DMS153 treated with DMSO at 0.1 percent for 48 hours (cell line): ENCODE measurements at regions not wholly inside any gene's neighbourhood (a gene's known extent, or its start where the extent isn't known, plus 50 kb on each side); places are given as distances from the start of the nearest gene placed in this dataset.
"Not testable (repeated sequence)": the region's sequence is repeated elsewhere in the genome, so short reads cannot be mapped to it uniquely, and the experiment has no call there.

Experiments
- DNase-seq: peaks from one replicate; lab custom pipeline; 2025; ENCODE audit not compliant: unreplicated experiment; lab: John Stamatoyannopoulos, UW

DNA sequence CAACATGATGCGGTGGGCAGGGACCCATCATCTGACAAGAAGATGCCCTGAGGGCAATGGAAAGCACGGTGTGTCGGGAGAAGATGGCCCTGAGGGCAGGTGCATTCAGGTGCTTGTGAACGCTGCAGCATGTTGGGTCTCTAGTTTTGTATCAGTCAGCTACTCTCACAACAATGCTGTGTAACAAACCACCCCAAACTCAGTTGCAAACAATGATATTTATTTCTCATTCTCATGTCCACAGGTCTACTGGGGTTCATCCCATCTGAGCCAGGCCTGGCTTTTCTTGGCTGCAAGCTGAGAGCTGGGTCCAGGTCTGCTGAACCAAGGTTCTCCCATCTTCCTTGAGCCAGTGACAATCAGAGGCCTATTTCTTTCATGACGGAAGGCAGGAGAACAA is 461.6 kb downstream of the PREX1 start:
- DNase-seq = no peak

DNA sequence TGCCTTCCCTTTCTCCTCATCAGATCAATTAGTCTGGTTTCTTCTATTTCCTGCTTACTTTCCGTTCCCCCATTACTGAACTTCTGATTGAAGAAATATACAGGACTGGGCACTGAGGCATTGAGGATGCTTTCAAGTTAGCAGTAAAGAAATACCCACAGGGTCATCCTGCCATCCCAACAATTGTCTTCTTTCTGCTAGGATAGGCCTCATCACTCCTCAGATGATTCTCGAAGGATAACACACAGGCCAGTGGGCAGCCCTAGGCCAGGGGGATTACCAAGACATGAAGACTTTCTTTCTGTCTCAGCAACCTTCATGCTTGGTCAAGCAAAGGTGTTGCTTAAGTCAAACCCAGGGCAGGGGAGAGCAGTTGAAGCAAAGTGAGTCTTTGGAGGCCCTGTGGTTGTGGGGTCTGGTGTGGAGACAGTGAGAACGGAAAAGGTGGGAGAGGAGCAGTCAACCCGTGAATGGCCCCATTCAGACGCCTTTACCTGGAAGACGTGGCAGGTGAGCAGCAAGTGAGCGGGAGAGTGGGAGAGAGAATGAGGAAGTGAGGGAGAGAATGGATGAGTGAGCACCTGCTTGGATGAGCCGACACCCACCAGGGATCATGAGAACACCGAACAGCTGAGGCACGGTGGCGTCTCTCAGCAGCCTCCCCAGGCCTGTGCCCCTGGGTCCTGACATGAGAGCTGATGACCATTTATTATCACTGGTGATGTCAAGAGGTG is 462.9 kb downstream of the PREX1 start:
- DNase-seq = no peak

DNA sequence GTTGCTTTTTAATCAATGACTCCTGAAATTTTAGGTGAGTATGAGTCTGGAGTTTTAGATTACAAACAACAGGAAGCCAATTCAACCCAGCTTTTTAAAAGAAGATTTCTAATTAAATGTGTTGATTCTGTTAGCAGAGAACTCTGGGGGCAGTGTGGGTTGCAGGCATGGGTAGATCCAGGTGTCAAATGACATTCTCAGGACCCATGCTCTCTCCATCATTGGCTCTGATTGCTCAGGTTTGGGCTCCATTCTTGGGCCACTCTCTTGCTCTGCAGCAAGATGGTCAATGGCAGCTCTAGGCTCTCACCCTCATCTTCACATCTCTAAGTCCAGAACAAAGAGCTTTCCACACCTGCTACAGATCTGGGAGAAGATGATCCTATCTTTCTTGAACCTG is 463.7 kb downstream of the PREX1 start:
- DNase-seq = no peak

DNA sequence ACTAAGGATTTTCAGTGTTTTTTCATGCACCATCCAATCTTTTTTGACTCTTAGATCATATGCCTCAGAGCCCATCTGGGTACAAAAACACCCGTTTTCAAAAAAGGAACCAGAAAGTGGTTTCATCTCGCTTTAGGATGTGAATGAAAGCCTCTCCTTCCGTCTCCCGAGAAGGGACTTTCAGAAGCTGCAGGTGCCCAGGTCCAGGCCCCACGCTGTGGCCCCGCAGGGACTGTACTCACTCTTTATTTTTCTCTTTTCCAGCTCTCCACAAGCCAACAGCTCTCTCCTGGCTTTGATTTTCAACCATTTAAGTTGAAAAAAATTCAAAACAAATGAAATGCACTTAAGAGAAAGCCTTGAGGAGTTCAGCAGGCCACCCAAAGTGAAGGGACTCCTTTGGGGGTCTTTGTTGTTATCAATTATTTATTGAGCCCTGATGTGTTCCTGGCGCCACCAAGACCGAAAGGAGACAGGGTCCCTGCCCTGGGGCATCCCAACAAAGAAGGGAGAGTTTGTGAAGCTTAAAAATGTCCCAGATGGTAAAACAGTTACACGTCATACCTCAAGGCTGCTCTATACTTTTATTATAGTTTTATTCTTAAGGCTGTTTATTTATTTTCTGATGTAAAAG is 467.3 kb downstream of the PREX1 start:
- DNase-seq = no peak

DNA sequence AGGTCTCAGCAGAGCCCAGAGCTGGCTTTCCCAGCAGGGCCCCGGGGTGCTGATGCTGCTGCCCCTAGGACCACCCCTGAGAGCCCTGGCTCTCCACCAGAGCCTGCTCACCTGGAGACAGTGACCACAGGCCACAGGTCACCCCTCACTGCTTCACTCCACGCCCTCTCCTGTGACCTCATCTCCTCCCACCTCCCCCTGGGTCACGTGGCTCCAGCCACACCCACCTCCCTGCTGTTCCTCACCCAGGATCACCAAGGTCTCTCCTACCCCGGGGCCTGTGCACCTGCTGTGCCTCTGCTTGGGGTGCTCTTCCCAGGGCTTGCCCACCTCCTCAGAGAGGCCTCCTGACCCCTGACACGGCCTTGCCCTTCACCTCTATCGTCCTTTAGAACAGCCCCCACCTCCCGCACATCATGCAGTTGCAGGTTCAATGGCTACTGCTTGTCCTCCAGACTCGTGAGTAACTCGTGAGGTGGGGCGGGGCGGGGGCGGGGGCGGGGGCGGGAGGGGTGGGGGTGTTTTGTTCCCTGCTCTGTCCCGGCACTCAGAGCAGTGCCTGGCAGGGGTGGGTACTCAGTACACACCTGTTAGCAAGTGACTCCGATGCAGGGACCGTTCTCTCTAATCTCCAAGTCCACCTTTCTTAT is 468.0 kb downstream of the PREX1 start:
- no peak for DNase-seq

DNA sequence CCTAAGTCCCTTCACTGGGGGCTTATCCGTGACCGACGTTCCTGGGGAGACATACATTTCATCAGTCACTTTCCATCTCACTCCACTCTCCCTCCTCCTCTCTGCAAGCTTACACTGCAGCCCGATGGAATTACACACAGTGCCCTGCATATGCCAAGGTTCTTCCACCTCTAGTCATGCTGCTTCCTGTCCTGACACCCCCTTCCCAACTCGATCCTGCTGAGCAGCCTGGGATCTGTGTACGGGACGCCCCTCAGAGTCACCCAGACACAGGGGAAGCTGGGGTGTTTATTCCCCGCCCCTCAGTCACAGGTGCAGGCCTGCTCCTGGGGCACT is 468.8 kb downstream of the PREX1 start:
- DNase-seq = not testable (repeated sequence)

DNA sequence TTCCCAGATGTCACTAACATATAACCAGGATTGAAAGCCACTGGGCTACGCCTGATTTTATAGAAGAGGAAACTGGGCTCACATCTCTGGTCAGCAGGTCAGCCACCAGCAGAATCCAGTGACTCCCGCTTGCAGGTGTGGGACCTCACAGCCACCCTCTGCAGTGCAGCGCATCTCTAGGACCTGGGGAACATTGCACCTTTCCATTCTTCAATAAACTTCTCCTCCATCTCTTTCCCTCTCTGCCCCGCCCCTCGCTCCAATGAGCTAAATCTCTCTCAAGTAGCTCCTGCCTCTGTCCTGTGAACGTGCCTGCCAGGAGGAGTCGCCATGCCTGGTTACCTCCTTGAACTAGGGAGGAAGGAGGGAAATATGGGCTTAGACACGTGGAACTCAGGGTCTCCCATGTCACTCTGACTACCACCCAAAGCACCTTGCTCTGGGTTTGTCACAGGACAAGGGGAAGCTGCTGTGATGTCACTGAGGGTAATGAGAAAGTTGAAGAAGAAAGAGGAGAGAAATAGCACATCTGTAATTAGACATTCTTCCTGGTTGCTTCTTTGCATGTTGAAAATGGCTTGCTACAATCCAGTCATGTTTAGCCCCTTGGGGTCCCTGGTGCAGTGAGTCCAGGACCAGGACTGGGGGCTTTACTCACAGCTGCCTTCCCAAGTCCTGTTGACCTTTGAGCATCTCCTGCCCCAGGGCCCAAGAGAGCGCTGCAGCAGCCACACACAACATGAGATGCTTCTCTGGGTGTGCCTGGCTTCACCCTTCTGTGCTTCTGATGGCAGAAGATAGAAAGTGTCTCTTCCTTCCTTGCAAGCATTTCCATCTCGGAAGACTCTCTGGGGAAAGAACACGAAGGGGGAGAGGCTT is 469.4 kb downstream of the PREX1 start:
- DNase-seq = no peak

DNA sequence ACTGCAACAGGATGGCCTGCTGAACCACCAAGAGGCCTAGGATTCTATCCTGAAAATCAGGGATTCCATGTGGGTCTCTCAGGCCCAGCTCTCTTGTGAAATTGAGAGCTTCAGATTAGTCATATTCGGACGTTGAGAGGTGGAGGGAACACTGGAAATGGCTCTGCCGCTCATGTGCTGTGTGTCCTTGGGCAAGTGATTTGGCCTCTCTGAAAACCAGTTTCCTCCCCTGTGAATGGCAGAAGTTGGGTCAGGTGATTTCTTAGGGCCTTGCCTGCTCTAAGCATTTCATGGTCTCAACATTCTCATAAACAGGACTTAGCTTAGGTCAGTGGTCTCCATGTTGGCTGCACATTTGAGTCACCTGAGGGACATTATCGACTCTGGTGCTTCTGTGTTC is 470.1 kb downstream of the PREX1 start:
- DNase-seq = no peak

DNA sequence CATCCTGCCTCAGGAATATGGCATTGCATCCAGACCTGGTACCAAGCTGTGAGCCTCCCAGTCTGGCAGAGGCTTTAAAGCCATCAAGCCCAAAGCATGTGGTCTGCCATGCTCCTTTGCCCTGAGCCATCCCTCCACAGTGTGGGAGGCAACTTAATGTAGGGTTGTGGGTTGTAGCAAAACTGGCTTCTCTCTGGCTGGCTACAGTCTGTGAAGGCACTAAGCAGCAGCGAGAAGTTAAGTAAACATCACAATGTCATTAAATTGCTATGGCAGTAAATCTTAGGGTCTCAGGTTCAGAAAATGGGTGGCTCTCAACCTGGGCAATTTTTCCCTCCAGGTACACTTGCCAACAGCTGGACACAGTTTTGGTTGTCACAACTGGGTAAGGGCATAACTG is 472.9 kb downstream of the PREX1 start:
- no peak for DNase-seq

DNA sequence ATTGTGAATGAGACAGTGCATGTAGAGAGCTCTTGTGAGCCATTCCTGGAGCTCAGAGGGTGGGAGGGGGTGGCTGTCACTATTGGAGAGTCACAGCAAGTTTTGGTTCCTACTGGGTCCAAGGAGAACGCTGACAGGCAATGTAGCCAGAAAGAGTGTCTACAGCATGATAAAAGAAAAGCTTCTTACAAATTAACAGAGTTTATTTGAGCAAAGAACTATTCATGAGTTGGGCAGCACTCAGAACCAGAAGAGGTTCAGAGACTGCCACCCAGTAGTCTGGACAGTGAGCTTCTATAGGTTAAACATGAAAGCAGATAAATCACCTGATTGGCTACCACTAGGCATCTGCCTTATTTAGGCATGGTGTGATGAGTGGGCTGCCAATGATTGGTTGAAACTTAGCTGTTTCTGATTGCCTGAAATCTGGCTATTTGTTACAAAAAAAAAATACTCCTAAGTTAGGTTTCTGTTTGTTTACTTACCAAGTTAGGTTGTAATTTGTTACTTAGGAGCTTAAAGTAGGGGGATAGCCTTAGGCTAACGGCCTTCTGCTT is 473.4 kb downstream of the PREX1 start:
- DNase-seq = no peak

DNA sequence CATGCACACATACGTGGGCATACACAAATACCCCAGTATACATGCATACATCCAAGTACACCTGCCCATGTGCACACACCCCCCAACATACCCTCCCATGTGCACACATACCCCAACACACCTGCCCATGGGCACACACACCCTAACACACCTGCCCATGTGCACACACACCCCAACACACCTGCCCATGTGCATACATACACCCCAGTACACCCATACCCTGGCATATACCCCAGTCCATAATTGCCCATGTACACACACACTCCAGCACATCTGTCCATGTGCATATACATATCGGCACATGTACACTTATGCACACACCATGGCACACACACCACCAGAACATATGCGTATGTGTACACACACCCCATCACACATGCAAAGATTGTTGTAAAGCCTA is 475.2 kb downstream of the PREX1 start:
- no peak for DNase-seq

DNA sequence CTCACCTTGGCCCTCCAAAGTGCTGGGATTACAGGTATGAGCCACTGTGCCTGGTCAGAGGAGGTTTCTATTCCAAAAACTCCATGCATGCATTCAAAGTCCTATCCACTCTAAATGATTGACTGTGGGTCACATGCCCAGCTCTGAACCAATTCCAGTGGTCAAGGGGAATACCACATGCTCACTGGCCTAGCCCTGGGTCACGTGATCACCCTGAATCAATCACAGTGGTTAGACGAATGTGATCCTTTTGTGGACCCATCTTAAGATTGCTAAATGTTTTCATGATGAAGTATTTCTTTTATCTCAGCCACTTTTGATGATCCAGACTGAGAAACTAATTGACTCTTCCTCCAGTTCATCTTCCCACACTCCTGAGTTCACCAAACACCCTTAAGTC is 475.8 kb downstream of the PREX1 start:
- no peak for DNase-seq

DNA sequence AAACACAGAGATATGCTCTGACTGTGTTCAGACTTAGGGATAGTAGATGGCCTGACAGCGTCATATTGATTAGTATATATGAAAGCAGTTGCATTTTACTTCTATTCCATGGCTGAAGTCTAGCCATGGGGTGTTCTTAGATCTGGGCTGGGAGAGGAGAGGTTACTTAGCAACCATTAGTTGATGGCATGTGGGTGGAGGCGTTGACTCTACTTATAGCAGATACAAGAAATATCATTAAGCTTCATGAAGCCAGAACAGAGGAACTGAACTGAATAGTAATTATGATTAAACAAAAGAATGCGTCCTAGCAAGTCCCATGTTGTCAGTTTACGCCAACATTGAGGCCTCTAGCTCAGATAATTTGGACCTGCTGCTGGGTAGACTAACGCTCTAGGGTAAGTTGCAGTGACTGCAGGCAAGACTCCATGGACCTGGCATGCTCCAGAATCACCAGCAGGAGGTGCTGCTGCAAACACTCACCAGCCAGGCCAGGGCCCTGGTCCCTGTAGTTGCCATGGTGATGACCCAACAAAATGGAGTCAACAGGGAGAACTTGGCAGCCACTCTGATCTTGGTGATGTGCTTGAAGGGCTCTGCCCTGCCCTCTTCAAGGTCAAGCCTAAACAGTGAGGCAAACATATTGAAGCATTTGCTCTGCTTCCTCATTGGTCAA is 477.3 kb downstream of the PREX1 start:
- no peak for DNase-seq

DNA sequence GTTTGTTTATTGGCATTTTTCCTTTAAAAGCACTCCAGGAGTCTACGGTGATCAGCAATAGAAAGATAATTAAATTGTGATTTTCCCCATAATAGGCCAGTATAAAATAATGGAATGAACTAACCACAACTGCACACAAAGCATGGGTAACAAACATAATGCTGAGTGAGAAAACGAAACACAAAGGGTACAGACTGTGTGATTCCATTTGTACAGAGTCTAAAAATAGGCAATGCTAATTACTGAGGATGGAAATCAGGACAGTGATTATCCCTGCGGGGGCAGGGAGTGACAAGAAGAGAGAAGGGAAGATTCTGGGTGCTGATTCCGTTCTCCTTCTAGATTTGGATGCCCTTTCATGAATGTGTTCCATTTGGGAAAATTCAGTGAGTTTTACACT is 478.1 kb downstream of the PREX1 start:
- DNase-seq = no peak

DNA sequence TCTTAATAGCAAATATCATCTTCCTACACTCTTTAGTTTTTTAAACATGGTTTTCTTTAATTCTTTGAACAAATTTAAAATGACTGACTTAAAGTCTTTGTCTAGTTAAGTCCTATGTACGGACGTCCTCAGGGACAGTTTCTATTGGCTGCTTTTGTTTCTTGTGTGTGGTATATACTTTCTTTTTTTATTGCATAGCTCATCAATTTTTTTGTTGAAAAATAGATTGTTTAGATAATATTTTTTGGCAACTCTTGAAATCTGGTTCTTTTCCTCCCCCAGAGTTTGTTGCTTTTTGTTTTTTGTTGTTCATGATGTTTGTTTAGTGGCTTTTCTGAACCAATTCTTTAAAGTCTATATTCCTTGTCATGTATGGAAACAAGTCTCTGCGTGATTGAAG is 479.8 kb downstream of the PREX1 start:
- DNase-seq = no peak

DNA sequence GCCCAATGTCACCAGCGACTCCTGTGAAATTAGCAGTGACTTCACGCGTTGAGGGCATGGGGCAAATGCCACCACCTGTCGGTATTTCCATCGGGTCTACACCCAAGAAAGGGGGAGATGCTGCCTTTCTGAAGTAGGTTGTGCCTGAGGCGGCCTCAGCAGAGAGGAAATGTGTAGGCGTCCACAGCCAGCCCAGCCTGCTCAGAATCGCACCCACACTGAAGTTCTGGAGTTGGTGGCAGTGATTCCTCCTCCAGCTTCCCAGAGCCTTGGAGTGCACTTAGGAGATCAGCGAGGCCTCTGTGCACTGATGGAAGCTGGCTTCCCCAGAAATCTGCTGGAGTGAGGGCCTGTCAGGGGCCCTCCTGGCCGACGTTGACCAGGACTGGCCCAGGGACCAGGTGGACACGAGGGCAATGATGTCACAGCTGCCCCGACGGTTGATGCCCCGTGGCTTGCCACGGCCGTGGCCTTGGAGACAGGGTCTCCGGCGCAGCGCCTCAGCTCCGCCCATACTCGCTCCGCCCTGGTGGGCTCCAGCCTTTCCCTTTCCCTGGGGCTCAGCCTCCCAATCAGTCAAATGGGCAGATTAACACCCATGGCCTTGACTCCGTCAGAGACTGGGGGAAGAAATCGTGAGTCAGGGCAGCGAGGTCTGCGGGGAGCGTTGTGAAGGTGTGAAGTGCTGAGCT is 484.8 kb downstream of the PREX1 start:
- no peak for DNase-seq

DNA sequence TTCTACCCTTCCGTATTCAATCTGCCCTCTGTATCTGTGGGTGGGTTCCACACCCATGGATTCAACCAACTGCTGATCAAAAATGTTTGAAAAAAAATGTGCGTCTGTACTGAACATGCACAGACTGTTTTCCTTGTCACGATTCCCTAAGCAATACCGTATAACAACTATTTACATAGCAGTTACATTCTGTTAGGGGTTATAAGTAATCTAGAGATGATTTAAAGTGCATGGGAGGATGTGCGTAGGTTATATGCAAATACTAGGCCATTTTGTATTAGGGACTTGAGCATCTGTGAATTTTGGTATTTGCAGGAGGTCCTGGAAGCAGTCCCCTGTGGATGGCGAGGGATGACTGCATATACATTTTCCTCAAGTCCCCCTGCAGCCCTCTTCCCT is 486.9 kb downstream of the PREX1 start:
- no peak for DNase-seq

DNA sequence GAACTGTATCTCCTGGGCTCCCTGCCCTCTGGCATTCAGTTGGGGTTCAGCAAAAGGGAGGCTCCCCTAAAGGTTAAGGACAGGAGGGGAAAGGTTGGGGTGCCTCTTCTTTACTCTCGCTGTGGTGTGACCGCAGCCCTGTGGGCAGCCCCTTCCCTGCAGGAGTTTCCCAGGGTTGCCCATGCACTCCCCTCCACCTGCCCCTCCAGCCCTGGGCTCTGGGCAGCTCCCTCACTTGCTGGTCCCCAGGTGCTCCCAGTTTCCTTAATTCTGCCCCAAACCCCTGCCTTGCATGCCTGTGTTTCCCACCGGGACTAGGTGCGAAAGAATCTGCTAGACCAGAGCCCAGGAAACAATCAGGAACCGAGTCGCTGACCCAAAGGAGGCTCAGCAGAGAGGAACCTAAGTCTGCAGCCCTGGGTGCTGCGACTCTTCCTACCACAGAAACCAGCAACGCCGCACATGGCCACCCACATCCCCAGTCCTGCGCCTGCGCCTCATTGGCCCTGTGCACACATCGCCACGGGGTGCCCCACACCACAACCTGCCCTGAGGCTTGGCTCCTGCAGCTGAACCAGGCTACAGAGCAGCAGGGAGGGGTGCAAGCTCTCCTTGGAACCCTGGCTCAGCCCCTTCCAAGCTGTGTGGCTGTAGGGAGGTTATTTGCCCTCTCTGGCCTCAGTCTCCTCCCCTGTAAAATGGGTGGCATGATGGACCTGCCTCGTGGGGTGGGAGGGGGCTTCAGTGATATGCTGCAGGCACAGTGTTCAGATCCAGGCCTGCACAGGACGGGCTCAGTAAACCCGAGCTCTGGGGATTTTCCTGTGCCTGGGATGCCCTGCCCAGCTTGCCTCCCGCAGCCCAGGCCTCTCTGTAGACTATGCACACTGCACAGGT is 487.6 kb downstream of the PREX1 start:
- no peak for DNase-seq
